HepG2 (cell line): ENCODE measurements at regions not wholly inside any gene's neighbourhood (a gene's known extent, or its start where the extent isn't known, plus 50 kb on each side); places are given as distances from the start of the nearest gene placed in this dataset.

Source experiments
- ATAC-seq: fragments of 200-7000 bp; cut with Tn5 transposase; 3 replicates; pipeline ENCODE4 v1.9.1; 2020; ENCODE audit warnings: mild to moderate bottlenecking, moderate library complexity
- BruUV-seq: library from RNA; stranded (reverse); fragments of 400-500 nt; replicated peaks from 2 replicates; lab custom pipeline; 2021; lab: Mats Ljungman, UMichigan
- CTCF ChIA-PET: fragments of 300-600 bp; formaldehyde crosslinking; extraction: SDS; loops from one replicate; lab custom pipeline; 2021; ENCODE audit warnings: low total read pairs, inconsistent platforms, low intra/inter-chr PET ratio; lab: Yijun Ruan, JAX
- POLR2A ChIA-PET: fragments of 350-600 bp; sonication (Branson Sonifier 250); formaldehyde crosslinking; loops from one replicate; lab custom pipeline; 2020; ENCODE audit warnings: antibody characterized with exemption, inconsistent platforms; lab: Yijun Ruan, JAX
- DNase-seq: peaks from one replicate; pipeline ENCODE4 v3.0.0-alpha.2; 2015; ENCODE audit warnings: low spot score
- FAIRE-seq: peaks from 3 replicates; lab custom pipeline; 2011; peaks lifted over from hg19 to GRCh38; lab: Jason Lieb, UNC
- H2AFZ ChIP-seq: one replicate; pipeline ENCODE4 v1.6.1; 2011; ENCODE audit warnings: low read length, inconsistent platforms
- H3K27ac ChIP-seq: fragments of 300-600 bp; 3 replicates; pipeline ENCODE4 v1.8.0; 2011; ENCODE audit warnings: mixed run types, mild to moderate bottlenecking, mixed read lengths, low read length, inconsistent platforms; ENCODE audit not compliant: insufficient read depth; ENCODE audit errors: extremely low read length
- H3K27me3 ChIP-seq, 2 experiments: fragments of 200-600 bp in 1 of 2; 2 replicates in 1 of 2; 3 replicates in 1 of 2; pipeline versions ENCODE4 v1.6.0 to v1.8.0; 2011; ENCODE audit warnings: low read length in 2 of 2, mild to moderate bottlenecking in 2 of 2, moderate library complexity in 2 of 2, inconsistent platforms in 1 of 2; ENCODE audit not compliant: insufficient read depth in 2 of 2, control insufficient read depth in 1 of 2
- H3K36me3 ChIP-seq, 2 experiments: fragments of 200-600 bp in 1 of 2; replicated peaks in 1 of 2; 2 replicates in 1 of 2; 3 replicates in 1 of 2; pipeline versions ENCODE4 v1.5.1 to v1.8.0; 2011; ENCODE audit warnings: low read length in 2 of 2, inconsistent platforms in 1 of 2; ENCODE audit not compliant: insufficient read depth in 2 of 2, control insufficient read depth in 1 of 2
- H3K4me1 ChIP-seq: 2 replicates; pipeline ENCODE4 v1.5.1; 2012; ENCODE audit warnings: low read length, inconsistent platforms; ENCODE audit not compliant: insufficient read depth
- H3K4me2 ChIP-seq: 2 replicates; pipeline ENCODE4 v1.6.0; 2011; ENCODE audit warnings: low read depth, low read length, inconsistent platforms
- H3K4me3 ChIP-seq, 3 experiments: fragments of 200-600 bp in 1 of 3; sonication (generic), shearing (Covaris generic) in 1 of 3; replicated peaks in 1 of 3; 2 replicates each; pipeline ENCODE4 v1.5.1; 2011 to 2016; ENCODE audit warnings: low read length in 3 of 3, inconsistent platforms in 2 of 3, low read depth in 2 of 3, mild to moderate bottlenecking in 2 of 3, control low read depth in 1 of 3, mixed read lengths in 1 of 3; ENCODE audit not compliant: insufficient read depth in 1 of 3
- H3K79me2 ChIP-seq: one replicate; pipeline ENCODE4 v1.6.1; 2011; ENCODE audit warnings: low read length, inconsistent platforms; ENCODE audit not compliant: insufficient read depth
- H3K9ac ChIP-seq: 2 replicates; pipeline ENCODE4 v1.6.0; 2011; ENCODE audit warnings: mild to moderate bottlenecking, low read depth, low read length, inconsistent platforms; ENCODE audit not compliant: insufficient read depth
- H3K9me3 ChIP-seq: 2 replicates; pipeline ENCODE4 v1.5.1; 2012; ENCODE audit warnings: mild to moderate bottlenecking, low read length
- H4K20me1 ChIP-seq: 2 replicates; pipeline ENCODE4 v1.6.0; 2011; ENCODE audit warnings: inconsistent platforms, mild to moderate bottlenecking, low read length, moderate library complexity; ENCODE audit not compliant: insufficient read depth
- CCDC6 ChIP-seq: sonication (generic); formaldehyde crosslinking; IDR thresholded peaks from 2 replicates; pipeline ENCODE4 v1.8.1; 2022; ENCODE audit warnings: mild to moderate bottlenecking, missing genetic modification reagents, moderate library complexity
- ETV5 ChIP-seq: IDR thresholded peaks from 2 replicates; pipeline ENCODE4 v1.6.1; 2018; ENCODE audit warnings: missing biosample characterization, missing genetic modification reagents, inconsistent platforms, borderline replicate concordance
- HMGXB3 ChIP-seq: sonication (generic); formaldehyde crosslinking; IDR thresholded peaks from 2 replicates; pipeline ENCODE4 v1.4.0; 2020; ENCODE audit warnings: missing genetic modification reagents, borderline replicate concordance
- IKZF4 ChIP-seq: sonication (generic); formaldehyde crosslinking; IDR thresholded peaks from 2 replicates; pipeline ENCODE4 v1.5.1; 2020; ENCODE audit warnings: borderline replicate concordance, mild to moderate bottlenecking, low read depth, missing genetic modification reagents; ENCODE audit errors: not compliant biosample characterization
- MYPOP ChIP-seq: sonication (generic); formaldehyde crosslinking; IDR thresholded peaks from 2 replicates; pipeline ENCODE4 v1.8.1; 2023; ENCODE audit warnings: mild to moderate bottlenecking, moderate library complexity, missing genetic modification reagents
- NR1H2 ChIP-seq: sonication (generic); formaldehyde crosslinking; IDR thresholded peaks from 2 replicates; pipeline ENCODE4 v1.8.1; 2022; ENCODE audit warnings: low read depth, missing genetic modification reagents, borderline replicate concordance
- RAD21 ChIP-seq: fragments of 450-650 bp; formaldehyde crosslinking; IDR thresholded peaks from 2 replicates; pipeline ENCODE4 v1.5.0; 2020; ENCODE audit warnings: mild to moderate bottlenecking
- RFX1 ChIP-seq: fragments of 450-650 bp; IDR thresholded peaks from 2 replicates; pipeline ENCODE4 v1.6.1; 2017
- YEATS2 ChIP-seq: sonication (generic); formaldehyde crosslinking; IDR thresholded peaks from 2 replicates; pipeline ENCODE4 v1.4.0; 2020; ENCODE audit warnings: missing genetic modification reagents, borderline replicate concordance
- ZNF180 ChIP-seq: sonication (generic); formaldehyde crosslinking; IDR thresholded peaks from 2 replicates; pipeline ENCODE4 v1.4.0; 2020; ENCODE audit warnings: low read depth, missing genetic modification reagents, borderline replicate concordance
- ZNF275 ChIP-seq: sonication (generic); formaldehyde crosslinking; IDR thresholded peaks from 2 replicates; pipeline ENCODE4 v1.8.0; 2022; ENCODE audit warnings: missing genetic modification reagents, mild to moderate bottlenecking, inconsistent platforms, borderline replicate concordance
- ZNF468 ChIP-seq: sonication (generic); formaldehyde crosslinking; IDR thresholded peaks from 2 replicates; pipeline ENCODE4 v1.8.0; 2022; ENCODE audit warnings: mild to moderate bottlenecking, moderate library complexity, missing genetic modification reagents
- ZNF629 ChIP-seq: sonication (generic); formaldehyde crosslinking; conservative IDR thresholded peaks from 2 replicates; pipeline ENCODE4 v1.5.0; 2020; ENCODE audit warnings: missing genetic modification reagents
- ZNF740 ChIP-seq: sonication (generic); formaldehyde crosslinking; IDR thresholded peaks from 2 replicates; pipeline ENCODE4 v1.4.0; 2020; ENCODE audit warnings: missing genetic modification reagents
- ZNF766 ChIP-seq: sonication (generic); formaldehyde crosslinking; IDR thresholded peaks from 2 replicates; pipeline ENCODE4 v1.5.0; 2020; ENCODE audit warnings: missing genetic modification reagents, borderline replicate concordance
- WGBS: methylation state at CpG from one replicate; pipeline ENCODE4 v1.1.6; 2017; ENCODE audit warnings: low lambda C conversion rate; 5-methylcytosine and 5-hydroxymethylcytosine counted together
- in situ Hi-C: cut with HindIII; loops from 2 replicates; pipeline ENCODE4 v1.10.0; 2017; ENCODE audit warnings: low pct_unique_long_range_greater_than_20kb; ENCODE audit not compliant: extremely low pct_ligation_motif_present
- intact Hi-C: fragments of 100-400 bp; cut with micrococcal nuclease; formaldehyde crosslinking; loops from one replicate; pipeline ENCODE4 v1.10.0; 2022; ENCODE audit not compliant: unreplicated experiment

- Histone ChIP-seq H3K36me3 (no peaks in the 10 kb centered on the region), H3K27me3 (no peaks in the 10 kb centered on the region), H2AFZ (no peak overlapping the region), H3K27ac (no peak overlapping the region), H3K4me2 (no peak overlapping the region), H3K9ac (no peak overlapping the region), H4K20me1 (no peaks in the 10 kb centered on the region), H3K79me2 (no peaks in the 10 kb centered on the region), H3K4me1 (peaks cover 12% of the 10 kb centered on the region), H3K9me3 (peaks cover 19% of the 10 kb centered on the region; the same call in 1 of the 2 replicates), H3K4me3 (no peak overlapping the region)
- ChIA-PET POLR2A (no interaction called here), CTCF (no interaction called here)
- DNase-seq (no peak), ATAC-seq (no peak), FAIRE-seq (no peak)
- in situ Hi-C loops: no loop called here
- intact Hi-C loops: no loop called here
- no TSS peak for BruUV-seq
- TF ChIP-seq ZNF180 (CRISPR knock-in tag): no peak
- no peak for TF ChIP-seq HMGXB3 (CRISPR knock-in tag)
- no peak for TF ChIP-seq ZNF629 (CRISPR knock-in tag)
- TF ChIP-seq ETV5 (CRISPR knock-in tag): no peak
- TF ChIP-seq CCDC6 (CRISPR knock-in tag): no peak
- no peak for TF ChIP-seq RAD21 (CRISPR knock-in tag)
- TF ChIP-seq ZNF740 (CRISPR knock-in tag): no peak
- no peak for TF ChIP-seq NR1H2 (CRISPR knock-in tag)
- no peak for TF ChIP-seq ZNF275 (CRISPR knock-in tag)
- no peak for TF ChIP-seq ZNF766 (CRISPR knock-in tag)
- no peak for TF ChIP-seq YEATS2 (CRISPR knock-in tag)
- TF ChIP-seq MYPOP: no peak
- no peak for TF ChIP-seq IKZF4 (CRISPR knock-in tag)
- no peak for TF ChIP-seq ZNF468 (CRISPR knock-in tag)
- TF ChIP-seq RFX1: no peak
- 48% methylated on average over 1 of the region's 1 CpG for WGBS
Observed at GRCh38 chr2:81249152-81249551, 944.6 kb upstream of the LRRTM1 start.
